HepG2 (cell line): ENCODE measurements at regions not wholly inside any gene's neighbourhood (a gene's known extent, or its start where the extent isn't known, plus 50 kb on each side); places are given as distances from the start of the nearest gene placed in this dataset.

Source experiments
- ATAC-seq: fragments of 200-7000 bp; cut with Tn5 transposase; 3 replicates; pipeline ENCODE4 v1.9.1; 2020; ENCODE audit warnings: mild to moderate bottlenecking, moderate library complexity
- BruUV-seq: library from RNA; stranded (reverse); fragments of 400-500 nt; replicated peaks from 2 replicates; lab custom pipeline; 2021; lab: Mats Ljungman, UMichigan
- CTCF ChIA-PET: fragments of 300-600 bp; formaldehyde crosslinking; extraction: SDS; loops from one replicate; lab custom pipeline; 2021; ENCODE audit warnings: low total read pairs, inconsistent platforms, low intra/inter-chr PET ratio; lab: Yijun Ruan, JAX
- POLR2A ChIA-PET: fragments of 350-600 bp; sonication (Branson Sonifier 250); formaldehyde crosslinking; loops from one replicate; lab custom pipeline; 2020; ENCODE audit warnings: antibody characterized with exemption, inconsistent platforms; lab: Yijun Ruan, JAX
- DNase-seq: peaks from one replicate; pipeline ENCODE4 v3.0.0-alpha.2; 2015; ENCODE audit warnings: low spot score
- FAIRE-seq: peaks from 3 replicates; lab custom pipeline; 2011; peaks lifted over from hg19 to GRCh38; lab: Jason Lieb, UNC
- H2AFZ ChIP-seq: one replicate; pipeline ENCODE4 v1.6.1; 2011; ENCODE audit warnings: low read length, inconsistent platforms
- H3K27ac ChIP-seq: fragments of 300-600 bp; 3 replicates; pipeline ENCODE4 v1.8.0; 2011; ENCODE audit warnings: mixed run types, mild to moderate bottlenecking, mixed read lengths, low read length, inconsistent platforms; ENCODE audit not compliant: insufficient read depth; ENCODE audit errors: extremely low read length
- H3K27me3 ChIP-seq, 2 experiments: fragments of 200-600 bp in 1 of 2; 2 replicates in 1 of 2; 3 replicates in 1 of 2; pipeline versions ENCODE4 v1.6.0 to v1.8.0; 2011; ENCODE audit warnings: low read length in 2 of 2, mild to moderate bottlenecking in 2 of 2, moderate library complexity in 2 of 2, inconsistent platforms in 1 of 2; ENCODE audit not compliant: insufficient read depth in 2 of 2, control insufficient read depth in 1 of 2
- H3K36me3 ChIP-seq, 2 experiments: fragments of 200-600 bp in 1 of 2; replicated peaks in 1 of 2; 2 replicates in 1 of 2; 3 replicates in 1 of 2; pipeline versions ENCODE4 v1.5.1 to v1.8.0; 2011; ENCODE audit warnings: low read length in 2 of 2, inconsistent platforms in 1 of 2; ENCODE audit not compliant: insufficient read depth in 2 of 2, control insufficient read depth in 1 of 2
- H3K4me1 ChIP-seq: 2 replicates; pipeline ENCODE4 v1.5.1; 2012; ENCODE audit warnings: low read length, inconsistent platforms; ENCODE audit not compliant: insufficient read depth
- H3K4me2 ChIP-seq: 2 replicates; pipeline ENCODE4 v1.6.0; 2011; ENCODE audit warnings: low read depth, low read length, inconsistent platforms
- H3K4me3 ChIP-seq, 3 experiments: fragments of 200-600 bp in 1 of 3; sonication (generic), shearing (Covaris generic) in 1 of 3; replicated peaks in 1 of 3; 2 replicates each; pipeline ENCODE4 v1.5.1; 2011 to 2016; ENCODE audit warnings: low read length in 3 of 3, inconsistent platforms in 2 of 3, low read depth in 2 of 3, mild to moderate bottlenecking in 2 of 3, control low read depth in 1 of 3, mixed read lengths in 1 of 3; ENCODE audit not compliant: insufficient read depth in 1 of 3
- H3K79me2 ChIP-seq: one replicate; pipeline ENCODE4 v1.6.1; 2011; ENCODE audit warnings: low read length, inconsistent platforms; ENCODE audit not compliant: insufficient read depth
- H3K9ac ChIP-seq: 2 replicates; pipeline ENCODE4 v1.6.0; 2011; ENCODE audit warnings: mild to moderate bottlenecking, low read depth, low read length, inconsistent platforms; ENCODE audit not compliant: insufficient read depth
- H3K9me3 ChIP-seq: 2 replicates; pipeline ENCODE4 v1.5.1; 2012; ENCODE audit warnings: mild to moderate bottlenecking, low read length
- H4K20me1 ChIP-seq: 2 replicates; pipeline ENCODE4 v1.6.0; 2011; ENCODE audit warnings: inconsistent platforms, mild to moderate bottlenecking, low read length, moderate library complexity; ENCODE audit not compliant: insufficient read depth
- BCL6 ChIP-seq: IDR thresholded peaks from 2 replicates; pipeline ENCODE4 v1.6.1; 2016; ENCODE audit warnings: missing genetic modification reagents, missing compliant biosample characterization
- ELF1 ChIP-seq: sonication (generic); formaldehyde crosslinking; IDR thresholded peaks from 2 replicates; pipeline ENCODE4 v1.4.0; 2020; ENCODE audit warnings: missing genetic modification reagents
- EP300 ChIP-seq, 3 experiments: sonication (generic) in 1 of 3; formaldehyde crosslinking in 1 of 3; IDR thresholded peaks; 2 replicates each; pipeline versions ENCODE4 v1.5.1 to v1.6.1; 2011 to 2020; ENCODE audit warnings: low read depth in 2 of 3, low read length in 2 of 3, borderline replicate concordance in 1 of 3, improper control_type of control experiment in 1 of 3, mild to moderate bottlenecking in 1 of 3, missing genetic modification reagents in 1 of 3, moderate library complexity in 1 of 3
- FIP1L1 ChIP-seq: fragments of 200-400 bp; formaldehyde crosslinking; IDR thresholded peaks from 2 replicates; pipeline ENCODE4 v1.6.1; 2018; ENCODE audit warnings: low read depth, mild to moderate bottlenecking, low read length, moderate library complexity, borderline replicate concordance; ENCODE audit not compliant: insufficient read depth
- SETDB1 ChIP-seq: sonication (generic); formaldehyde crosslinking; IDR thresholded peaks from 2 replicates; pipeline ENCODE4 v1.5.1; 2020; ENCODE audit warnings: missing genetic modification reagents, mild to moderate bottlenecking, borderline replicate concordance
- TBX3 ChIP-seq: fragments of 450-650 bp; IDR thresholded peaks from 2 replicates; pipeline ENCODE4 v1.6.1; 2017; ENCODE audit warnings: antibody characterized with exemption, mild to moderate bottlenecking, inconsistent platforms, borderline replicate concordance
- THAP9 ChIP-seq: sonication (generic); formaldehyde crosslinking; IDR thresholded peaks from 2 replicates; pipeline ENCODE4; 2020; ENCODE audit warnings: missing genetic modification reagents, mild to moderate bottlenecking, borderline replicate concordance
- ZNF275 ChIP-seq: sonication (generic); formaldehyde crosslinking; IDR thresholded peaks from 2 replicates; pipeline ENCODE4 v1.8.0; 2022; ENCODE audit warnings: missing genetic modification reagents, mild to moderate bottlenecking, inconsistent platforms, borderline replicate concordance
- ZNF550 ChIP-seq: sonication (generic); formaldehyde crosslinking; IDR thresholded peaks from 2 replicates; pipeline ENCODE4 v1.4.0; 2020; ENCODE audit warnings: mild to moderate bottlenecking, missing genetic modification reagents, borderline replicate concordance
- ZNF567 ChIP-seq: sonication (generic); formaldehyde crosslinking; IDR thresholded peaks from 2 replicates; pipeline ENCODE4 v1.8.1; 2023; ENCODE audit warnings: mild to moderate bottlenecking, missing genetic modification reagents, borderline replicate concordance
- ZNF570 ChIP-seq: sonication (generic); formaldehyde crosslinking; IDR thresholded peaks from 2 replicates; pipeline ENCODE4 v1.4.0; 2020; ENCODE audit warnings: mild to moderate bottlenecking, missing genetic modification reagents, borderline replicate concordance
- ZNF790 ChIP-seq: sonication (generic); formaldehyde crosslinking; IDR thresholded peaks from 2 replicates; pipeline ENCODE4 v1.8.0; 2022; ENCODE audit warnings: missing genetic modification reagents, mild to moderate bottlenecking, borderline replicate concordance
- WGBS: methylation state at CpG from one replicate; pipeline ENCODE4 v1.1.6; 2017; ENCODE audit warnings: low lambda C conversion rate; 5-methylcytosine and 5-hydroxymethylcytosine counted together
- in situ Hi-C: cut with HindIII; loops from 2 replicates; pipeline ENCODE4 v1.10.0; 2017; ENCODE audit warnings: low pct_unique_long_range_greater_than_20kb; ENCODE audit not compliant: extremely low pct_ligation_motif_present
- intact Hi-C: fragments of 100-400 bp; cut with micrococcal nuclease; formaldehyde crosslinking; loops from one replicate; pipeline ENCODE4 v1.10.0; 2022; ENCODE audit not compliant: unreplicated experiment

- DNase-seq (no peak), ATAC-seq (no peak), FAIRE-seq (no peak)
- Histone ChIP-seq H3K4me3 (no peak overlapping the region), H4K20me1 (no peaks in the 10 kb centered on the region), H3K79me2 (no peaks in the 10 kb centered on the region), H3K27ac (no peak overlapping the region), H3K9me3 (no peaks in the 10 kb centered on the region), H3K27me3 (no peaks in the 10 kb centered on the region), H3K4me2 (no peak overlapping the region), H2AFZ (no peak overlapping the region), H3K4me1 (no peaks in the 10 kb centered on the region), H3K36me3 (no peaks in the 10 kb centered on the region), H3K9ac (no peak overlapping the region)
- ChIA-PET CTCF (no interaction called here), POLR2A (no interaction called here)
- no TSS peak for BruUV-seq
- 3% methylated on average over 1 of the region's 1 CpG for WGBS
- TF ChIP-seq THAP9 (no peak), FIP1L1 (no peak), ZNF790 (CRISPR knock-in tag) (no peak), SETDB1 (CRISPR knock-in tag) (no peak), ZNF570 (CRISPR knock-in tag) (no peak), BCL6 (no peak), ELF1 (CRISPR knock-in tag) (no peak), ZNF550 (CRISPR knock-in tag) (no peak), EP300 (IDR thresholded peaks at IDR 0.05; ENCODE audit: low read depth in 2 of 2, low read length in 2 of 2) (no peak), EP300 (CRISPR knock-in tag; IDR thresholded peaks at IDR 0.05; ENCODE audit: borderline replicate concordance) (no peak), TBX3 (no peak), ZNF567 (no peak), ZNF275 (no peak)
- intact Hi-C loops: no loop called here
- in situ Hi-C loops: no loop called here
Measured at GRCh38 chr3:163605915-163606314, 1472.4 kb downstream of the SI start.
